ENCODE measurements at regions not wholly inside any gene's neighbourhood (a gene's known extent, or its start where the extent isn't known, plus 50 kb on each side); places are given as distances from the start of the nearest gene placed in this dataset.

DNA sequence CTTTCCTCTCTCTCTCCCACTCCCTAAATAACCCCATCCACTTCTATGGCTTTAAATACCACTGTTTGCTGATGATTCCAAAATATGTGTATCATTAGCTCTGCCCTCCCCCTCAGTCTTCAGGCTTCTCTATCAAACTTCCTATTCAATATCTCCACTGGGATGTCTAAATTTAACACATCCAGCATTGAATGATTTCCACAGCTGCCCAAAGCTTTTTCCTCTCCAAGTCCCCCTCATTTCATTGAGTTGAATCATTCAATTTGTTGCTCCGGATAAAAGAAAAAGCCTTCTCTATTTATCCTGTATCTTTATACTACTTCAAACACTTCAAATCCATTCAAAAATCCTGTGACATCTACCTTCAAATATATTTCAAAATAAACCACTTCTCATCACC is 225.0 kb downstream of the SEC16B start:
- Histone ChIP-seq H3K4me3 (no peak overlapping the region), H3K36me3 (ENCODE audit: low read depth) (no peaks in the 10 kb centered on the region), H3K4me1 (ENCODE audit: low read depth) (no peaks in the 10 kb centered on the region), H3K9me3 (no peaks in the 10 kb centered on the region)
- intact Hi-C loops (cut with DNase I, micrococcal nuclease) = no loop called here
- DNase-seq (no peak), ATAC-seq (no peak)
- TF ChIP-seq, protein P1, sequence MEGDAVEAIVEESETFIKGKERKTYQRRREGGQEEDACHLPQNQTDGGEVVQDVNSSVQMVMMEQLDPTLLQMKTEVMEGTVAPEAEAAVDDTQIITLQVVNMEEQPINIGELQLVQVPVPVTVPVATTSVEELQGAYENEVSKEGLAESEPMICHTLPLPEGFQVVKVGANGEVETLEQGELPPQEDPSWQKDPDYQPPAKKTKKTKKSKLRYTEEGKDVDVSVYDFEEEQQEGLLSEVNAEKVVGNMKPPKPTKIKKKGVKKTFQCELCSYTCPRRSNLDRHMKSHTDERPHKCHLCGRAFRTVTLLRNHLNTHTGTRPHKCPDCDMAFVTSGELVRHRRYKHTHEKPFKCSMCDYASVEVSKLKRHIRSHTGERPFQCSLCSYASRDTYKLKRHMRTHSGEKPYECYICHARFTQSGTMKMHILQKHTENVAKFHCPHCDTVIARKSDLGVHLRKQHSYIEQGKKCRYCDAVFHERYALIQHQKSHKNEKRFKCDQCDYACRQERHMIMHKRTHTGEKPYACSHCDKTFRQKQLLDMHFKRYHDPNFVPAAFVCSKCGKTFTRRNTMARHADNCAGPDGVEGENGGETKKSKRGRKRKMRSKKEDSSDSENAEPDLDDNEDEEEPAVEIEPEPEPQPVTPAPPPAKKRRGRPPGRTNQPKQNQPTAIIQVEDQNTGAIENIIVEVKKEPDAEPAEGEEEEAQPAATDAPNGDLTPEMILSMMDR (IDR thresholded peaks at IDR 0.05) = no peak

DNA sequence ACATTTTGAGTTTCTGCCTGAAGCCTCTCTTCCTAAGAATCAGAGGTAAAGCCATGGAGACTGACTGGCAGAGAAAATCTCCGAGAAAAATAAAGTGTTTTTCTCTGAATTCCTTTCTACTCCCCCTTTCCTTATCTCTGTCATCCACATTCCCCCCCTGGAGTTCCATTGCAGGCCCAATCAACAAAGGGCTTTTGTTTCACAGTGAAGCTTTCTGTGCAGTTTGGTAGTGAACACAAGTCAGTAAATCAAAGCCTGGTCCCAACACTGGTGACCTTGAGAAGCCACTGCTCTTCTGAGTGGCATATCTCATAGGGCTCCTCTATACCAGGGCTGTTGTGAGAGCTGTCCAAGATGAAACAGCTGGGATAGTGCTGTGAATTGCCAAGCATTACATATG is 228.4 kb downstream of the SEC16B start:
- Histone ChIP-seq H3K4me1 (ENCODE audit: low read depth) (no peaks in the 10 kb centered on the region), H3K9me3 (no peaks in the 10 kb centered on the region), H3K4me3 (no peak overlapping the region), H3K36me3 (ENCODE audit: low read depth) (no peaks in the 10 kb centered on the region)
- DNase-seq (no peak), ATAC-seq (no peak)
- TF ChIP-seq, protein P1 (IDR thresholded peaks at IDR 0.05) = no peak
- intact Hi-C loops (cut with DNase I, micrococcal nuclease) = no loop called here

DNA sequence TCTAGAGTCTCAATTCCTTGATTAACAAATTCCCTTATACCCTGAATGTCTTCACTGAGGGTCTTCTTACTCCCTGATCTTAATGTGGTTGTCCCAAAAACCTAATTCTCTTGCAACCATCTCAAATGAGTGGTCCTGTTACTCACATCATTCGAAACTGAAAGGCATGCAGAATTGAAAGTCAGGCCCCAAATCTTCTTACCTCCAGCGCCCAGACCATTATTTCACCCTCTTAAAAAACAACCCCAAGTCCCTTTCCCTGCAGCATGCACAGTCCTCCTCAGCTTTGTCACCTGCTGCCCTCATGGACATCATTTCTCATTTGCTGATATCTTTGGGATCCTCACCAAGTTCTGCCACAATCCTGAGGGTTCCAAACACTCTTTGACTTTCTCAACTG is 230.1 kb downstream of the SEC16B start:
- intact Hi-C loops (cut with DNase I, micrococcal nuclease) = no loop called here
- Histone ChIP-seq H3K9me3 (no peaks in the 10 kb centered on the region), H3K36me3 (ENCODE audit: low read depth) (no peaks in the 10 kb centered on the region), H3K4me1 (ENCODE audit: low read depth) (no peaks in the 10 kb centered on the region), H3K4me3 (no peak overlapping the region)
- DNase-seq (no peak), ATAC-seq (no peak)
- TF ChIP-seq, protein P1 (IDR thresholded peaks at IDR 0.05) = no peak

DNA sequence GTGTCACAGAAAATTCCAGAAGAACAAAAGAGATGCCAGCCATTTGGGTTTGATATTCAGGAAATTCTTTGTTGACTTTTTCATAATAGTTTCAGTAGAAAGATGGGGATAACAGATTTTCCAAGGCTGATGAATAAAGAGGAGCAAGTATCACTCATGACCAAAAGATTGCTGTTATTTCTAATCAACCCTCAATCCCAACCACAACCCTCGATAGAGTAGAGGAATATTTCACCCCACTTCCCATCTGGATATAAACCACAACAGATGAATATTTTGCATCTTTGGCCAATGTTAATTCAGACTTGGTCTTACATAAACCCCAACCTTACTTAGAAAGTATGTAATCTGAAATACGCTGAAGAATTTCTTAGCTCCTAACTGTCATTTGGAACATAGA is 232.4 kb downstream of the SEC16B start:
- intact Hi-C loops (cut with DNase I, micrococcal nuclease) = no loop called here
- H3K36me3 ChIP-seq (ENCODE audit: low read depth) = no peaks in the 10 kb centered on the region
- no peak overlapping the region for H3K4me3 ChIP-seq
- no peak for DNase-seq
- no peaks in the 10 kb centered on the region for H3K9me3 ChIP-seq
- no peak for ATAC-seq
- H3K4me1 ChIP-seq (ENCODE audit: low read depth) = no peaks in the 10 kb centered on the region
- TF ChIP-seq, protein P1 (IDR thresholded peaks at IDR 0.05) = no peak

DNA sequence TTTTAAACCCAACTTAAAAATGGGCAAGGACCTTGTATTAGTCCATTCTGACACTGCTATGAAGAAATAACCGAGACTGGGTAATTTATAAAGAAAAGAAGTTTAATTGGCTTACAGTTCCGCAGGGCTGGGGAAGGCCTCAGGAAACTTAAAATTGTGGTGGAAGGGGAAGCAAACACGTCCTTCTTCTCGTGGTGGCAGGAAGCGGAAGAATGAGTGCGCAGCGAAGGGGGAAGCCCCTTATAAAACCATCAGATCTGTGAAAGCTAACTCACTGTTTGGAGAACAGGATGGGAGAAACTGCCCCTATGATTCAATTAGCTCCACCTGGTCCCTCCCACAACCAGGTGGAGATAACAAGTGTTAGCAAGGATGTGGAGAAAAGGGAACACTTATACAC is 237.7 kb downstream of the SEC16B start:
- no peak for DNase-seq
- Histone ChIP-seq H3K4me1 (ENCODE audit: low read depth) (no peaks in the 10 kb centered on the region), H3K4me3 (no peak overlapping the region), H3K36me3 (ENCODE audit: low read depth) (no peaks in the 10 kb centered on the region), H3K9me3 (no peaks in the 10 kb centered on the region)
- TF ChIP-seq, protein P1 (IDR thresholded peaks at IDR 0.05) = no peak
- intact Hi-C loops (cut with DNase I, micrococcal nuclease) = no loop called here
- no peak for ATAC-seq

DNA sequence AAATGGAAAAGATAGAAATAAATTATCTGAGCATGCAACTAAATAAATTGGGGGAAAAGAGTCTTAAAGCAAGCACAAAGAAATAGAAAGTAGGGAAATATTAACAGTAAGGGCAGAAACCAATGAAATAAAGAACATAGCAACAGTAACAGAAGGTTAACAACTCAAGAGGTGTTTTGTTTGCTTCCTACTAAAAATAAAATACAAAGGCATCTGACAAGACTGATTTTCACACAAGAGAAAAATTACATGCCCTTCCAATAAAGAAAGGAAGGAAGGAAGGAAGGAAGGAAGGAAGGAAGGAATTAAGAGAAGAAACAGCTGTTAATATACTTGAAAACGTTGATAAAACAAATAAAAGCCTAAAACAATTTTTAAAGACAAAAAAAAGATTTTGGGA is 240.2 kb downstream of the SEC16B start:
- no peak for ATAC-seq
- Histone ChIP-seq H3K4me3 (no peak overlapping the region), H3K4me1 (ENCODE audit: low read depth) (no peaks in the 10 kb centered on the region), H3K36me3 (ENCODE audit: low read depth) (no peaks in the 10 kb centered on the region), H3K9me3 (peaks cover 3% of the 10 kb centered on the region)
- intact Hi-C loops (cut with DNase I, micrococcal nuclease) = no loop called here
- TF ChIP-seq, protein P1 (IDR thresholded peaks at IDR 0.05) = no peak
- DNase-seq = no peak
